WERI-Rb-1 (cell line): ENCODE measurements at regions not wholly inside any gene's neighbourhood (a gene's known extent, or its start where the extent isn't known, plus 50 kb on each side); places are given as distances from the start of the nearest gene placed in this dataset.

Experiments used
- DNase-seq: peaks from one replicate; pipeline ENCODE4 v3.0.0-alpha.2; 2020
- H3K27ac ChIP-seq: fragments of 250-450 bp; sonication (Bioruptor Pico); 2 replicates; pipeline ENCODE4 v1.5.1; 2020; ENCODE audit warnings: mild to moderate bottlenecking, moderate library complexity
- H3K27me3 ChIP-seq: fragments of 250-450 bp; sonication (Bioruptor Pico); 2 replicates; pipeline ENCODE4 v1.5.1; 2021; ENCODE audit warnings: mild to moderate bottlenecking, low read depth, moderate library complexity; ENCODE audit not compliant: insufficient read depth, severe bottlenecking
- H3K36me3 ChIP-seq: fragments of 250-450 bp; sonication (Bioruptor Pico); 2 replicates; pipeline ENCODE4 v1.5.1; 2020; ENCODE audit warnings: mild to moderate bottlenecking, moderate library complexity
- H3K4me3 ChIP-seq: 2 replicates; pipeline ENCODE4 v1.5.1; 2011; ENCODE audit warnings: low read depth, mild to moderate bottlenecking, control low read depth, low read length
- H3K9me3 ChIP-seq: fragments of 250-450 bp; sonication (Bioruptor Pico); 2 replicates; pipeline ENCODE4 v1.5.1; 2021; ENCODE audit warnings: mild to moderate bottlenecking, moderate library complexity; ENCODE audit not compliant: severe bottlenecking
- CTCF ChIP-seq: IDR thresholded peaks from 2 replicates; pipeline ENCODE4 v1.5.1; 2011; ENCODE audit warnings: low read depth, mild to moderate bottlenecking, control low read depth, inconsistent platforms, low read length

- TF ChIP-seq CTCF: no peak
- H3K27ac ChIP-seq: no peak overlapping the region
- no peak for DNase-seq
- no peak overlapping the region for H3K4me3 ChIP-seq
- H3K9me3 ChIP-seq: peaks cover 4% of the 10 kb centered on the region
- no peaks in the 10 kb centered on the region for H3K36me3 ChIP-seq
- no peaks in the 10 kb centered on the region for H3K27me3 ChIP-seq
Measured at GRCh38 chr18:76757925-76758324, 64.4 kb upstream of the ZNF236 start.

- DNase-seq: no peak
- H3K36me3 ChIP-seq: no peaks in the 10 kb centered on the region
- TF ChIP-seq CTCF: no peak
- H3K27me3 ChIP-seq: no peaks in the 10 kb centered on the region
- H3K9me3 ChIP-seq: peaks cover 4% of the 10 kb centered on the region
- no peak overlapping the region for H3K4me3 ChIP-seq
- H3K27ac ChIP-seq: no peak overlapping the region
Measured at GRCh38 chr18:76757335-76757734, 65.0 kb upstream of the ZNF236 start.

GRCh38 chr18:76756531-76757253, 65.7 kb upstream of the ZNF236 start:
- no peaks in the 10 kb centered on the region for H3K36me3 ChIP-seq
- DNase-seq: no peak
- no peak overlapping the region for H3K27ac ChIP-seq
- H3K27me3 ChIP-seq: no peaks in the 10 kb centered on the region
- peaks cover 4% of the 10 kb centered on the region for H3K9me3 ChIP-seq
- H3K4me3 ChIP-seq: no peak overlapping the region
- no peak for TF ChIP-seq CTCF

- TF ChIP-seq CTCF: no peak
- no peak for DNase-seq
- Histone ChIP-seq H3K36me3 (no peaks in the 10 kb centered on the region), H3K27me3 (no peaks in the 10 kb centered on the region), H3K4me3 (no peak overlapping the region), H3K27ac (no peak overlapping the region), H3K9me3 (peaks cover 8% of the 10 kb centered on the region)
Measured at GRCh38 chr18:76754351-76754750, 68.0 kb upstream of the ZNF236 start.

GRCh38 chr18:76752400-76752799, 70.0 kb upstream of the ZNF236 start:
- no peaks in the 10 kb centered on the region for H3K36me3 ChIP-seq
- H3K9me3 ChIP-seq: peaks cover 18% of the 10 kb centered on the region
- H3K4me3 ChIP-seq: no peak overlapping the region
- H3K27ac ChIP-seq: no peak overlapping the region
- TF ChIP-seq CTCF: no peak
- DNase-seq: no peak
- H3K27me3 ChIP-seq: no peaks in the 10 kb centered on the region
